Adrenal gland (tissue), 5 donors: ENCODE measurements at regions not wholly inside any gene's neighbourhood (a gene's known extent, or its start where the extent isn't known, plus 50 kb on each side); places are given as distances from the start of the nearest gene placed in this dataset.

ENCODE experiments used
- CTCF ChIP-seq, 6 experiments: fragments of 450-650 bp in 4 of 6; fragments of 200-600 bp in 2 of 6; sonication (generic) in 1 of 6; IDR thresholded peaks; 1 replicate in 5 of 6; 2 replicates in 1 of 6; pipeline versions ENCODE4 v1.5.1 to v1.8.0; 2016 to 2021; ENCODE audit warnings: antibody characterized with exemption in 6 of 6, mild to moderate bottlenecking in 2 of 6, moderate library complexity in 1 of 6
- POLR2A ChIP-seq, 2 donors: fragments of 450-650 bp; IDR thresholded peaks; one replicate each; pipeline ENCODE4 v1.6.1; 2017; ENCODE audit warnings: antibody characterized with exemption in 2 of 2, mild to moderate bottlenecking in 2 of 2, moderate library complexity in 1 of 2
- donor health status: DM: no; HTN: no; CAD: no.

GRCh38 chrX:147735364-147735763 is 176.4 kb upstream of the FMR1 start:
- TF ChIP-seq CTCF (IDR thresholded peaks at IDR 0.05) (no peak), POLR2A (IDR thresholded peaks at IDR 0.05) (no peak)
